ENCODE measurements at regions not wholly inside any gene's neighbourhood (a gene's known extent, or its start where the extent isn't known, plus 50 kb on each side); places are given as distances from the start of the nearest gene placed in this dataset.

DNA sequence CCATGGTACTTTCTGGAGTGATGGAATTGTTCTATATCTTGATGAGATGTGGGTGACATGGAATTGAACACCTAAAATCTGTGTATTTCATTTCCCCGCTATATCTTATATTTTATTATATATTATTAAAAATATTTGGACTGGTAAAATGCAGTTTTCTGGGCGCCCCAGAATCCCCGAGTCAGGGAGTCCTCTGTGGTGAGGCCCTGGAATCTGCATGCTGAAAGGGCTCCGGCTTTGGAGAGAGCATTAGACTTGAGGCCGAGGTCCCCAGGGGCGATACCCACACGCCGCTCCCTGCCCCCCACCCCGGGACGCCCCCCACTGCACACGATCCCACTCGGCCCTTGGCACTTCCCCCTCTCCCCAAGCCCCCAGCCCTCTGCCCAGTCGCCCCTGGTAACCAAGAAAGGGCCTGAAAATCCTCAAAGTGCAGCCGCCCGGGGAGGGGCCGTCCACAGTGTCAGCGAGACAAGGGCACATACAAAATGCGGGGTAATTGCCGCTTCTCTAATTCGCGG lies 126.0 kb downstream of the ZFP36L2 start:
- no peaks in the 10 kb centered on the region for H3K9me3 ChIP-seq (ENCODE audit: control insufficient read depth, low read length)
- peak overlapping the region; percentile 18 for H3K4me3 ChIP-seq (ENCODE audit: insufficient read depth, low read depth, low read length)
- H3K27ac ChIP-seq (ENCODE audit: insufficient read depth, low read depth, low read length, poor library complexity, severe bottlenecking), result peak overlapping the region; percentile 98
- H3K36me3 ChIP-seq (ENCODE audit: control insufficient read depth, insufficient read depth, low read length), result no peaks in the 10 kb centered on the region
- 9 to 10% methylated on average over 20 of the region's 21 CpGs for WGBS, 2 experiments
- H3K4me1 ChIP-seq (ENCODE audit: control insufficient read depth, insufficient read depth, low read length), result peaks cover 21% of the 10 kb centered on the region
- H3K27me3 ChIP-seq (ENCODE audit: control insufficient read depth, insufficient read depth, low read length, poor library complexity, severe bottlenecking), result no peaks in the 10 kb centered on the region

DNA sequence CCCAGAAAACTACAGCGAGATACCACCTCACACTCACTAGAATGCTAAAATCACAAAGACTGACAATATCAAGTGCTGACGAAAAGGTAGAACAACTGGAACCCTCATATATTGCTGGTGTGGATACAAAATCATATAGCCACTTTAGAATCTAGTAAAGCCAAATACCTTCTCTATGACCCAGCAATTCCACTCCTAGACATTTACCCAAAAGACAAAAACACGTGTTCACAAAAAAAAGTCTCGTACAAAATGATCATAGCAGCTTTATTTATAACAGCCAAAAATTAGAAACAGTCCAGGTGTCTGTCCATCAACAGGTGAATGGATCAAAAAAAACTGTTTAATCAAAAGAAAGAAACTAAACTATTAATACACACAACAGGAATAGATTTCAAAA lies 126.6 kb downstream of the ZFP36L2 start:
- Histone ChIP-seq H3K9me3 (ENCODE audit: control insufficient read depth, low read length) (no peaks in the 10 kb centered on the region), H3K4me3 (ENCODE audit: insufficient read depth, low read depth, low read length) (no peak overlapping the region), H3K27ac (ENCODE audit: insufficient read depth, low read depth, low read length, poor library complexity, severe bottlenecking) (no peak overlapping the region), H3K27me3 (ENCODE audit: control insufficient read depth, insufficient read depth, low read length, poor library complexity, severe bottlenecking) (no peaks in the 10 kb centered on the region), H3K36me3 (ENCODE audit: control insufficient read depth, insufficient read depth, low read length) (no peaks in the 10 kb centered on the region), H3K4me1 (ENCODE audit: control insufficient read depth, insufficient read depth, low read length) (peaks cover 21% of the 10 kb centered on the region)
- WGBS, 2 experiments, result 94 to 100% methylated on average over 4 of the region's 4 CpGs

DNA sequence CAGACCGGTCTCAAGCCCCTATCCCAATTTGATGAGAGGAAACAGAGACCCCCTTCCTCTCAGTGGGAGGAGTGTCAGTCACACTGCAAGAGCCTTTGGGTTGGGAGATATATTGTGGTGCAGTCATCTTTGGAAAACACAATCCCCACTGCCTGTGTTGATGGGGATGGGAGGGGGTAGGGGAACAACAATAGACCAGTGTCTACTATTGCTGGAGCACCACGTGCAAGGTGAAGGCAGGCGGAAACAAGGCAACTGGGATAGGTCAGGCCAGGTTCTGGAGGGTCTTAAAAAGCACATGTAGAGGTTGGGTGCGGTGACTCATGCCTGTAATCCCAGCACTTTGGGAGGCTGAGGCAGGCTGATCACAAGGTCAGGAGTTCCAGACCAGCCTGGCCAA lies 127.9 kb downstream of the ZFP36L2 start:
- WGBS, 2 experiments, result 89 to 91% methylated on average over 4 of the region's 4 CpGs
- Histone ChIP-seq H3K36me3 (ENCODE audit: control insufficient read depth, insufficient read depth, low read length) (no peaks in the 10 kb centered on the region), H3K27ac (ENCODE audit: insufficient read depth, low read depth, low read length, poor library complexity, severe bottlenecking) (no peak overlapping the region), H3K4me3 (ENCODE audit: insufficient read depth, low read depth, low read length) (no peak overlapping the region), H3K27me3 (ENCODE audit: control insufficient read depth, insufficient read depth, low read length, poor library complexity, severe bottlenecking) (no peaks in the 10 kb centered on the region), H3K4me1 (ENCODE audit: control insufficient read depth, insufficient read depth, low read length) (peaks cover 21% of the 10 kb centered on the region), H3K9me3 (ENCODE audit: control insufficient read depth, low read length) (no peaks in the 10 kb centered on the region)

DNA sequence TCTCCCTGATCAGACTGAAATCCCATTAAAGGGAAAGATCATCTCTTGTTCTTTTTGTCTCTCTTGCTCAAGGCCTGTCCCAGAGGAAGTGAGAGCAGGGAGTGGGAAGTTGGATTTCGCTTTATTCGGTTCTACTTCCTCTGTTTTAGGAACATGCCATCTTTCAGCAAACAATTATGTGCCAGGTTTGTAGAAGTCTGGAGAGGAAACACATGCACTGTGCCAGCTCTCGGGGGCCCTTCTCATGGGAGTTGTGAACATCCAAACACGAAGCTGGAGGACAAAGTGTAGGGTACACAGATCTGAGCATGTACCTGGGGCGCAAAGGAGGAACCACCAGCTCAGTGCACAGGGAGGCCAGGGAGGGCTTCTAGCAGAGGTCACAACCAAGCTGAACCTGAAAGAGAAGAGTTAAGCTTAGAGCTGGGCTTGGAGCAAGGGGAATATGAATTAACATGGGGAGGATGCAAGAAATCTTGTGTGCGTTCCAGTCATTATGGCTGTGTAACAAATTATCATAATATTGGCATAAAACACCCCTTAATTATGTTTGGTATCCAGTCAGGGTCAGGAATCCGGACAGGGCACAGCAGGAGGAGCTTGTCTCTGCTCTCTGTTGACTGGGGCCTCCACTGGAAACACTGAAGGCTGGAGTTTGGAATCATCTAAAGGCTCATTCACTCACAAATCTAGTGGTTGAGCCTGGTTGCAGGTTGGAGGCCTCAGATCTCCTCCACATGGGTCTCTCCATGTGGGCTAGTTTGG lies 128.6 kb downstream of the ZFP36L2 start:
- H3K4me1 ChIP-seq (ENCODE audit: control insufficient read depth, insufficient read depth, low read length), result peaks cover 21% of the 10 kb centered on the region
- no peak overlapping the region for H3K27ac ChIP-seq (ENCODE audit: insufficient read depth, low read depth, low read length, poor library complexity, severe bottlenecking)
- H3K9me3 ChIP-seq (ENCODE audit: control insufficient read depth, low read length), result no peaks in the 10 kb centered on the region
- H3K4me3 ChIP-seq (ENCODE audit: insufficient read depth, low read depth, low read length), result no peak overlapping the region
- no peaks in the 10 kb centered on the region for H3K27me3 ChIP-seq (ENCODE audit: control insufficient read depth, insufficient read depth, low read length, poor library complexity, severe bottlenecking)
- WGBS, 2 experiments, result 75 to 77% methylated on average over 7 of the region's 7 CpGs
- H3K36me3 ChIP-seq (ENCODE audit: control insufficient read depth, insufficient read depth, low read length), result no peaks in the 10 kb centered on the region

DNA sequence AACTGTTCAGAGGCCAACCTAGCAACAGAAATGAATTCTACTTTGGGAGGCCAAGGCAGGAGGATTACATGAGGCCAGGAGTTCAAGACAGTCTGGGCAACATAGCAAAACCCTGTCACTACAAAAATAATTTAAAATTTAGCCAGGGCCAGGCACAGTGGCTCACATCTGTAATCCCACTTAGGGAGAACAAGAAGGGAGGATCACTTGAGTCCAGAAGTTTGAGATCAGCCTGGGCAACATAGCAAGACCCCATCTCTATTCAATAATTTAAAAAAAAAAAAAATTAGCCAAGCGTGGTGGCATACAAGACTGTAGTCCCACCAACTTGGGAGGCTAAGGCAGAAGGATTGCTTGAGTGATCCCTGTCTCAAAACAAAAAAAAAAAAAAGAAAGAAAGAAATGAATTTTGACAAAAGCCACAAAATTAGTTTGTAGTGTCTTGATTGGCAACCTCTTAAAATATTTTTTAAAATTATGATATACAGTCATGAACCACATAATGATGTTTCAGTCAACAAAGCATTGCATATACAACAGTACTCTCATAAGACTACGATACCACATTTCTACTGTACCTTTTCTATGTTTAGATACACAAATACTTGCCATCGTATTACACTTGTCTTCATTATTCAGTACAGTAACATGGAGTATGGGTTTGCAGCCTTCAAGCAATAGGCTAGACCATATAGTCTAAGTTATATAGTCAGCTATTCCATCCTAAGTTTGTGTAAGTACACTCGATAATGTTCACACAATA lies 130.7 kb downstream of the ZFP36L2 start:
- Histone ChIP-seq H3K4me3 (ENCODE audit: insufficient read depth, low read depth, low read length) (no peak overlapping the region), H3K27ac (ENCODE audit: insufficient read depth, low read depth, low read length, poor library complexity, severe bottlenecking) (no peak overlapping the region), H3K4me1 (ENCODE audit: control insufficient read depth, insufficient read depth, low read length) (peaks cover 5% of the 10 kb centered on the region), H3K27me3 (ENCODE audit: control insufficient read depth, insufficient read depth, low read length, poor library complexity, severe bottlenecking) (no peaks in the 10 kb centered on the region), H3K36me3 (ENCODE audit: control insufficient read depth, insufficient read depth, low read length) (no peaks in the 10 kb centered on the region), H3K9me3 (ENCODE audit: control insufficient read depth, low read length) (no peaks in the 10 kb centered on the region)
- WGBS, 2 experiments, result 87 to 97% methylated on average over 4 of the region's 4 CpGs

DNA sequence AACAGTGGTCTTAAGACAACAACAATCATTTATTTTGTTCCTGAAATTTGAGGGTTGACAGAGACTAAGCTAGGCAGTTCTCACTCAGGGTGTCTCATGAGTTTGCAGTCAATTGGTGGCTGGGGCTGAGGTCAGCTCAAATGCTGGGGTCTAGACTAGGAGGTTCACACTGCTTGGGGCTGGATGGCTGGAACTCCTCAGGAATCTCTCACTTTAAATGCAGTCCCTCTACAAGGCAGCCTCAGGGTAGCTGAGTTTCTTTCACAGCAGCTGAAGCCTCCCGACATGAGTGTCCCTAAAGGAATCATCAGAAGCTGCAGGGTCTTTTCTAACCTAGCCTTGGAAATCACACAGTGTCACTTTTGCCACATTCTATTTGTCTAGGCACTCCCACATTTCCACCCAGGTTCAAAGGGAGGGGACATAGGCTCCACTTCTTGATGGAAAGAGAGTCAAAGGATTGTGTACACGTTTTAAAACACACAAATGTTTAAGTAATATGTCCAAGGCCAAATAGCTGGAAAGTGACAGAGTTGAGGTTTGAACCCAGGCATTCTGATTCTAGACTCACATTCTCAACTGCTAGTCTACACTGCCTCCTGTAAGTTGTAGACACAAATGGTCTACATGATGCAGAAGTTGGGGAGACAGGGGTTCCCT lies 133.8 kb downstream of the ZFP36L2 start:
- Histone ChIP-seq H3K4me3 (ENCODE audit: insufficient read depth, low read depth, low read length) (no peak overlapping the region), H3K9me3 (ENCODE audit: control insufficient read depth, low read length) (no peaks in the 10 kb centered on the region), H3K27ac (ENCODE audit: insufficient read depth, low read depth, low read length, poor library complexity, severe bottlenecking) (no peak overlapping the region), H3K27me3 (ENCODE audit: control insufficient read depth, insufficient read depth, low read length, poor library complexity, severe bottlenecking) (no peaks in the 10 kb centered on the region), H3K36me3 (ENCODE audit: control insufficient read depth, insufficient read depth, low read length) (no peaks in the 10 kb centered on the region), H3K4me1 (ENCODE audit: control insufficient read depth, insufficient read depth, low read length) (no peaks in the 10 kb centered on the region)
- 67 to 89% methylated on average over 2 of the region's 2 CpGs for WGBS, 2 experiments

DNA sequence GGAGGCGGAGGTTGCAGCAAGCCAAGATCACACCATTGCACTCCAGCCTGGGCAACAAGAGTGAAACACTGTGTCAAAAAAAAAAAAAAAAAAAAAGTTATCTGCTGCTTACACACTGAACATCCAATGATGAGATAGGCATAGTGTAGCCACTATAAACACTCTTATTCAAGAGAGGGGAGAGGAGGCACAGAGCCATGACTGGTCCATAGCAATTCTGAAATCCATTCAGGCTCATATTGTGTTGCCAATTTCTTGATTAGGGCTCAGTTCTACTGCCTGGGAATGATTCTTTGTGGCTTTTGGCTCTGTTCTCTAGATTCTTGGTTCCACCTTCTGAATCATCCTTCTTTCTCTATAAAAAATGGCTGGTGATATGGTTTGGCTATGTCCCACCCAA lies 136.1 kb downstream of the ZFP36L2 start:
- H3K4me1 ChIP-seq (ENCODE audit: control insufficient read depth, insufficient read depth, low read length), result peaks cover 11% of the 10 kb centered on the region
- no peak overlapping the region for H3K27ac ChIP-seq (ENCODE audit: insufficient read depth, low read depth, low read length, poor library complexity, severe bottlenecking)
- 0% methylated on average over 1 of the region's 1 CpG for WGBS, 2 experiments
- H3K36me3 ChIP-seq (ENCODE audit: control insufficient read depth, insufficient read depth, low read length), result no peaks in the 10 kb centered on the region
- no peaks in the 10 kb centered on the region for H3K9me3 ChIP-seq (ENCODE audit: control insufficient read depth, low read length)
- no peaks in the 10 kb centered on the region for H3K27me3 ChIP-seq (ENCODE audit: control insufficient read depth, insufficient read depth, low read length, poor library complexity, severe bottlenecking)
- H3K4me3 ChIP-seq (ENCODE audit: insufficient read depth, low read depth, low read length), result no peak overlapping the region

DNA sequence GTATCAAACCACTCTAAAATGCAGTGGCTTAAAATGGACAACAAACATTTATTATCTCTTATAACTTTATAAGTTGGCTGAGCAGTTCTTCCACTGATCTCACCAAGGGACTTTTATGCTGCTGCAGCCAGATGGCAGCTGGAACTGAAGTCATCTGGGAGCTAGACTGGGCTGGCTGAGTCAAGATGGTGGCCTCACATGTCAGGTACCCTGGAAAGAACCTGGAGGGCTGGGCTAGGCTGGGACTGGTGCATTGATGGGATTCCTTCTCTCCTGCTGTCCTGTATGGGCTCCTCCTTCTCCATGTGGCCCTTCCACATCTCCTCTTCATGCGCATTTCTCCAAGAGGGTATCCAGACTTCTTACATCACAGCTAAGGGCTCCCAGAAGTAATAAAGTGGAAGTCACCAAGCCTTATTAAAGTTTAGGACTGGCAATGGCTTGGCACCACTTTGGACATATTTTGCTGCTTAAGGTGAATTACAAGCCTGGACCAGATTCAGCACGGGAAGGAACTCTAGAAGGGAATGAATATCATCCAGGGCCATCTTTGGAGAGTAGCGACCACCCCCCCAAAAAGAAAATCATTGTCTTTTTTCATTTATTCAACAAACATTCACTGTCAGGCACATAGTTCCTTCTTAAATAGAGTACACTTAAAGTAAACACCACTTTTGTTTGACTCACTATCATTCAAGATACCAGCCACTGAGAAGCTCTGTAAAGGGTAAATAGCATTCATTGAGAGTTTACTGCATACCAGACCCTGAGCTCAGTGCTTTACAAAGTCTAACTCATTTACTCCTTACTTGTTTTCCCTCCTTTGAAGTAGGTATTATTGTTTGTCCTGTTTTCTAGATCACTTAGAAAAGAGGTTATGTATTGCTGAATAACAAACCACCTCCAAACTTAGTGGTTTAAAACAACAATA lies 138.0 kb downstream of the ZFP36L2 start:
- Histone ChIP-seq H3K36me3 (ENCODE audit: control insufficient read depth, insufficient read depth, low read length) (no peaks in the 10 kb centered on the region), H3K27ac (ENCODE audit: insufficient read depth, low read depth, low read length, poor library complexity, severe bottlenecking) (no peak overlapping the region), H3K27me3 (ENCODE audit: control insufficient read depth, insufficient read depth, low read length, poor library complexity, severe bottlenecking) (no peaks in the 10 kb centered on the region), H3K4me3 (ENCODE audit: insufficient read depth, low read depth, low read length) (no peak overlapping the region), H3K4me1 (ENCODE audit: control insufficient read depth, insufficient read depth, low read length) (peaks cover 23% of the 10 kb centered on the region), H3K9me3 (ENCODE audit: control insufficient read depth, low read length) (no peaks in the 10 kb centered on the region)
- WGBS, 2 experiments, result 80 to 88% methylated on average over 3 of the region's 3 CpGs

DNA sequence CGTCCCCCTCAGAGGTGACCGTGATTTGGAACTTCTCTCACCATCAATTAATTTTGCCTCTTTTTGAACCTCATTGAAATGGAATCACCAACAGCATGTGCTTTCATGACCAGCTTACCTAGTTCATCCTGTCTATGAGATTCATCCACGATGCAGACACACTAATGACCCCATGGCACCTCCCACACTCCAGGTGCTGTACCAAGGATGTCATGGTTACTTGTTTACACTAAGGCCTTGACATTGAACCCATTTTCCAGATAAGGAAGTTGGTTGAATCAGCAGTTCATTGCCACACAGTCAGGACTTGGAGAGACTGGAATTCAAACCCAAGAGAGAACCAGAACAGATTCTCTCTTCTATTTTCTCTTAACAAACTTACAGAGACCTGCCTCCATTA lies 139.0 kb downstream of the ZFP36L2 start:
- H3K4me3 ChIP-seq (ENCODE audit: insufficient read depth, low read depth, low read length), result no peak overlapping the region
- no peaks in the 10 kb centered on the region for H3K9me3 ChIP-seq (ENCODE audit: control insufficient read depth, low read length)
- H3K27me3 ChIP-seq (ENCODE audit: control insufficient read depth, insufficient read depth, low read length, poor library complexity, severe bottlenecking), result no peaks in the 10 kb centered on the region
- no peaks in the 10 kb centered on the region for H3K36me3 ChIP-seq (ENCODE audit: control insufficient read depth, insufficient read depth, low read length)
- no peak overlapping the region for H3K27ac ChIP-seq (ENCODE audit: insufficient read depth, low read depth, low read length, poor library complexity, severe bottlenecking)
- 93 to 94% methylated on average over 3 of the region's 3 CpGs for WGBS, 2 experiments
- H3K4me1 ChIP-seq (ENCODE audit: control insufficient read depth, insufficient read depth, low read length), result peaks cover 33% of the 10 kb centered on the region
